ENCODE measurements at regions not wholly inside any gene's neighbourhood (a gene's known extent, or its start where the extent isn't known, plus 50 kb on each side); places are given as distances from the start of the nearest gene placed in this dataset.

GRCh38 chr2:153189091-153189888, 289.3 kb downstream of the RPRM start:
- ATAC-seq (ENCODE audit: insufficient read depth, low read depth) (no peak), DNase-seq (no peak)
- Histone ChIP-seq H3K9me3 (ENCODE audit: insufficient read depth, low read length, severe bottlenecking) (no peaks in the 10 kb centered on the region), H3K9ac (ENCODE audit: low read depth, low read length) (no peak overlapping the region), H3K4me3 (ENCODE audit: low read depth in 1 of 2, low read length in 2 of 2) (no peak overlapping the region), H3K79me2 (ENCODE audit: insufficient read depth, low read length) (no peaks in the 10 kb centered on the region), H4K20me1 (ENCODE audit: insufficient read depth, low read length) (no peaks in the 10 kb centered on the region), H3K36me3 (ENCODE audit: insufficient read depth, low read length) (no peaks in the 10 kb centered on the region), H3K27ac (ENCODE audit: low read length) (no peak overlapping the region), H3K4me1 (ENCODE audit: insufficient read depth, low read length) (no peaks in the 10 kb centered on the region), H3K4me2 (ENCODE audit: insufficient read depth, low read length) (no peak overlapping the region), H3K27me3 (ENCODE audit: insufficient read depth, low read length, poor library complexity) (no peaks in the 10 kb centered on the region), H2AFZ (ENCODE audit: low read depth, low read length) (no peak overlapping the region)
- no peak for TF ChIP-seq EZH2 (IDR thresholded peaks at IDR 0.05; ENCODE audit: borderline replicate concordance, low read depth, low read length, severe bottlenecking)
- no peak for TF ChIP-seq CTCF (IDR thresholded peaks at IDR 0.05; ENCODE audit: borderline replicate concordance, extremely low read depth, low read length, poor library complexity, severe bottlenecking)

- DNase-seq: no peak
Measured at GRCh38 chr2:153179808-153180207, 298.8 kb downstream of the RPRM start.

GRCh38 chr2:153169609-153170008, 309.0 kb downstream of the RPRM start:
- no peaks in the 10 kb centered on the region for H3K9me3 ChIP-seq (ENCODE audit: insufficient read depth, low read length, severe bottlenecking)
- TF ChIP-seq CTCF (IDR thresholded peaks at IDR 0.05; ENCODE audit: borderline replicate concordance, extremely low read depth, low read length, poor library complexity, severe bottlenecking) (no peak), EZH2 (IDR thresholded peaks at IDR 0.05; ENCODE audit: borderline replicate concordance, low read depth, low read length, severe bottlenecking) (no peak)
- H3K36me3 ChIP-seq (ENCODE audit: insufficient read depth, low read length): no peaks in the 10 kb centered on the region
- no peaks in the 10 kb centered on the region for H4K20me1 ChIP-seq (ENCODE audit: insufficient read depth, low read length)
- H3K27me3 ChIP-seq (ENCODE audit: insufficient read depth, low read length, poor library complexity): no peaks in the 10 kb centered on the region
- H3K4me3 ChIP-seq (ENCODE audit: low read depth in 1 of 2, low read length in 2 of 2): no peak overlapping the region
- no peaks in the 10 kb centered on the region for H3K79me2 ChIP-seq (ENCODE audit: insufficient read depth, low read length)
- H3K4me1 ChIP-seq (ENCODE audit: insufficient read depth, low read length): no peaks in the 10 kb centered on the region
- H2AFZ ChIP-seq (ENCODE audit: low read depth, low read length): no peak overlapping the region
- H3K4me2 ChIP-seq (ENCODE audit: insufficient read depth, low read length): no peak overlapping the region
- no peak for ATAC-seq (ENCODE audit: insufficient read depth, low read depth)
- no peak for DNase-seq
- H3K27ac ChIP-seq (ENCODE audit: low read length): no peak overlapping the region
- H3K9ac ChIP-seq (ENCODE audit: low read depth, low read length): no peak overlapping the region

More at GRCh38 chr2:153179808-153180207, 298.8 kb downstream of the RPRM start:
- TF ChIP-seq CTCF (IDR thresholded peaks at IDR 0.05; ENCODE audit: borderline replicate concordance, extremely low read depth, low read length, poor library complexity, severe bottlenecking) (no peak), EZH2 (IDR thresholded peaks at IDR 0.05; ENCODE audit: borderline replicate concordance, low read depth, low read length, severe bottlenecking) (no peak)
- H3K27ac ChIP-seq (ENCODE audit: low read length): no peak overlapping the region
- ATAC-seq (ENCODE audit: insufficient read depth, low read depth): no peak
- no peak overlapping the region for H3K4me2 ChIP-seq (ENCODE audit: insufficient read depth, low read length)
- H3K9me3 ChIP-seq (ENCODE audit: insufficient read depth, low read length, severe bottlenecking): no peaks in the 10 kb centered on the region
- no peak overlapping the region for H2AFZ ChIP-seq (ENCODE audit: low read depth, low read length)
- H3K27me3 ChIP-seq (ENCODE audit: insufficient read depth, low read length, poor library complexity): no peaks in the 10 kb centered on the region
- H3K36me3 ChIP-seq (ENCODE audit: insufficient read depth, low read length): no peaks in the 10 kb centered on the region
- H3K4me1 ChIP-seq (ENCODE audit: insufficient read depth, low read length): no peaks in the 10 kb centered on the region
- no peak overlapping the region for H3K9ac ChIP-seq (ENCODE audit: low read depth, low read length)
- H4K20me1 ChIP-seq (ENCODE audit: insufficient read depth, low read length): no peaks in the 10 kb centered on the region
- no peaks in the 10 kb centered on the region for H3K79me2 ChIP-seq (ENCODE audit: insufficient read depth, low read length)
- H3K4me3 ChIP-seq (ENCODE audit: low read depth in 1 of 2, low read length in 2 of 2): no peak overlapping the region

Measured in DND-41 (cell line).